Liver (tissue), 3 donors: ENCODE measurements at regions not wholly inside any gene's neighbourhood (a gene's known extent, or its start where the extent isn't known, plus 50 kb on each side); places are given as distances from the start of the nearest gene placed in this dataset.

Experiments used
- EGR1 ChIP-seq, 2 donors: IDR thresholded peaks; 2 replicates each; pipeline ENCODE4 v1.6.1; 2016 to 2018; ENCODE audit warnings: antibody characterized with exemption in 2 of 2, low read depth in 2 of 2
- FOXA1 ChIP-seq: IDR thresholded peaks from 2 replicates; pipeline ENCODE4 v1.6.1; 2016; ENCODE audit warnings: antibody characterized with exemption
- GABPA ChIP-seq, 2 donors: IDR thresholded peaks in 1 of 2; conservative IDR thresholded peaks in 1 of 2; 2 replicates each; pipeline ENCODE4 v1.6.1; 2016; ENCODE audit warnings: antibody characterized with exemption in 2 of 2, mild to moderate bottlenecking in 1 of 2, moderate library complexity in 1 of 2
- HNF4G ChIP-seq: IDR thresholded peaks from 2 replicates; pipeline ENCODE4 v1.6.1; 2016; ENCODE audit warnings: antibody characterized with exemption
- JUND ChIP-seq, 2 donors: IDR thresholded peaks; 2 replicates each; pipeline ENCODE4 v1.6.1; 2016; ENCODE audit warnings: antibody characterized with exemption in 2 of 2
- NR2F2 ChIP-seq: IDR thresholded peaks from 2 replicates; pipeline ENCODE4 v1.6.1; 2016; ENCODE audit warnings: antibody characterized with exemption
- RAD21 ChIP-seq, 2 donors: IDR thresholded peaks; 2 replicates each; pipeline ENCODE4 v1.6.1; 2016; ENCODE audit warnings: antibody characterized with exemption in 2 of 2, mild to moderate bottlenecking in 2 of 2
- SP1 ChIP-seq: IDR thresholded peaks from 2 replicates; pipeline ENCODE4 v1.6.1; 2018; ENCODE audit warnings: antibody characterized with exemption, mild to moderate bottlenecking
- TAF1 ChIP-seq: conservative IDR thresholded peaks from 2 replicates; pipeline ENCODE4 v1.6.1; 2016; ENCODE audit warnings: antibody characterized with exemption, mild to moderate bottlenecking
- YY1 ChIP-seq: IDR thresholded peaks from 2 replicates; pipeline ENCODE4 v1.6.1; 2016; ENCODE audit warnings: antibody characterized with exemption, mild to moderate bottlenecking
- TF ChIP-seq, protein P1 (sequence below): fragments of 150-350 bp; IDR thresholded peaks from 2 replicates; pipeline ENCODE4 v1.5.1; 2017; ENCODE audit warnings: improper control_type of control experiment, low read depth, low read length; ENCODE audit not compliant: missing input control
- TF ChIP-seq, protein P2 (sequence below): IDR thresholded peaks from 2 replicates; pipeline ENCODE4 v1.6.1; 2016; ENCODE audit warnings: antibody characterized with exemption
- TF ChIP-seq, protein P3 (sequence below): IDR thresholded peaks from 2 replicates; pipeline ENCODE4 v1.6.1; 2016; ENCODE audit warnings: antibody characterized with exemption
- TF ChIP-seq, protein P4 (sequence below): IDR thresholded peaks from 2 replicates; pipeline ENCODE4 v1.6.1; 2016; ENCODE audit warnings: antibody characterized with exemption, mild to moderate bottlenecking
- donor health status: healthy.
- donor health status: healthy.

DNA sequence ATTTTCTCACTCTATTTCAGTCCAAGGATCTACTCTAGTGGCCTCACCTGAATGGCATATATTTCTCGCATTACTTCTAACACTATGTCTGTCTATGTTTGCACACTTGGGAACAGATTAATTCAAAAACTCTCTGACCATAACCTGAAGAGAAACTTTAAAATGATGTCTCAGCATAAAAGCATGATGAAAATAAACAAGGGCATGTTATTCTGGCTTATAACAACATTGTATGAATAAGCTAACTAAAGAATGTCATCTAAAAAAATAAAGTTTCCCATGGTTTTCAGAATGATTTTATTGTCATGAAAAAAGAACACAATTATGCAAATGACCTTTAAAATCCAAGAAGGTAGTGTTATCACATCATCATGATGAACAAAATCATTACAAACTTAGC is 85.5 kb upstream of the ROBO2 start:
- TF ChIP-seq, protein P1, sequence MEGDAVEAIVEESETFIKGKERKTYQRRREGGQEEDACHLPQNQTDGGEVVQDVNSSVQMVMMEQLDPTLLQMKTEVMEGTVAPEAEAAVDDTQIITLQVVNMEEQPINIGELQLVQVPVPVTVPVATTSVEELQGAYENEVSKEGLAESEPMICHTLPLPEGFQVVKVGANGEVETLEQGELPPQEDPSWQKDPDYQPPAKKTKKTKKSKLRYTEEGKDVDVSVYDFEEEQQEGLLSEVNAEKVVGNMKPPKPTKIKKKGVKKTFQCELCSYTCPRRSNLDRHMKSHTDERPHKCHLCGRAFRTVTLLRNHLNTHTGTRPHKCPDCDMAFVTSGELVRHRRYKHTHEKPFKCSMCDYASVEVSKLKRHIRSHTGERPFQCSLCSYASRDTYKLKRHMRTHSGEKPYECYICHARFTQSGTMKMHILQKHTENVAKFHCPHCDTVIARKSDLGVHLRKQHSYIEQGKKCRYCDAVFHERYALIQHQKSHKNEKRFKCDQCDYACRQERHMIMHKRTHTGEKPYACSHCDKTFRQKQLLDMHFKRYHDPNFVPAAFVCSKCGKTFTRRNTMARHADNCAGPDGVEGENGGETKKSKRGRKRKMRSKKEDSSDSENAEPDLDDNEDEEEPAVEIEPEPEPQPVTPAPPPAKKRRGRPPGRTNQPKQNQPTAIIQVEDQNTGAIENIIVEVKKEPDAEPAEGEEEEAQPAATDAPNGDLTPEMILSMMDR = no peak
- TF ChIP-seq, protein P2, sequence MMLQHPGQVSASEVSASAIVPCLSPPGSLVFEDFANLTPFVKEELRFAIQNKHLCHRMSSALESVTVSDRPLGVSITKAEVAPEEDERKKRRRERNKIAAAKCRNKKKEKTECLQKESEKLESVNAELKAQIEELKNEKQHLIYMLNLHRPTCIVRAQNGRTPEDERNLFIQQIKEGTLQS = no peak
- TF ChIP-seq RAD21 (IDR thresholded peaks at IDR 0.05) (no peak), YY1 (no peak), NR2F2 (no peak), EGR1 (IDR thresholded peaks at IDR 0.05; ENCODE audit: low read depth in 2 of 2) (no peak), SP1 (no peak), GABPA (IDR thresholded peaks at IDR 0.05 in 1 of 2, conservative IDR thresholded peaks at IDR 0.05 in 1 of 2) (no peak), TAF1 (no peak), FOXA1 (no peak), JUND (IDR thresholded peaks at IDR 0.05) (no peak), HNF4G (no peak)
- TF ChIP-seq, protein P3, sequence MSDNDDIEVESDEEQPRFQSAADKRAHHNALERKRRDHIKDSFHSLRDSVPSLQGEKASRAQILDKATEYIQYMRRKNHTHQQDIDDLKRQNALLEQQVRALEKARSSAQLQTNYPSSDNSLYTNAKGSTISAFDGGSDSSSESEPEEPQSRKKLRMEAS = no peak
- TF ChIP-seq, protein P4, sequence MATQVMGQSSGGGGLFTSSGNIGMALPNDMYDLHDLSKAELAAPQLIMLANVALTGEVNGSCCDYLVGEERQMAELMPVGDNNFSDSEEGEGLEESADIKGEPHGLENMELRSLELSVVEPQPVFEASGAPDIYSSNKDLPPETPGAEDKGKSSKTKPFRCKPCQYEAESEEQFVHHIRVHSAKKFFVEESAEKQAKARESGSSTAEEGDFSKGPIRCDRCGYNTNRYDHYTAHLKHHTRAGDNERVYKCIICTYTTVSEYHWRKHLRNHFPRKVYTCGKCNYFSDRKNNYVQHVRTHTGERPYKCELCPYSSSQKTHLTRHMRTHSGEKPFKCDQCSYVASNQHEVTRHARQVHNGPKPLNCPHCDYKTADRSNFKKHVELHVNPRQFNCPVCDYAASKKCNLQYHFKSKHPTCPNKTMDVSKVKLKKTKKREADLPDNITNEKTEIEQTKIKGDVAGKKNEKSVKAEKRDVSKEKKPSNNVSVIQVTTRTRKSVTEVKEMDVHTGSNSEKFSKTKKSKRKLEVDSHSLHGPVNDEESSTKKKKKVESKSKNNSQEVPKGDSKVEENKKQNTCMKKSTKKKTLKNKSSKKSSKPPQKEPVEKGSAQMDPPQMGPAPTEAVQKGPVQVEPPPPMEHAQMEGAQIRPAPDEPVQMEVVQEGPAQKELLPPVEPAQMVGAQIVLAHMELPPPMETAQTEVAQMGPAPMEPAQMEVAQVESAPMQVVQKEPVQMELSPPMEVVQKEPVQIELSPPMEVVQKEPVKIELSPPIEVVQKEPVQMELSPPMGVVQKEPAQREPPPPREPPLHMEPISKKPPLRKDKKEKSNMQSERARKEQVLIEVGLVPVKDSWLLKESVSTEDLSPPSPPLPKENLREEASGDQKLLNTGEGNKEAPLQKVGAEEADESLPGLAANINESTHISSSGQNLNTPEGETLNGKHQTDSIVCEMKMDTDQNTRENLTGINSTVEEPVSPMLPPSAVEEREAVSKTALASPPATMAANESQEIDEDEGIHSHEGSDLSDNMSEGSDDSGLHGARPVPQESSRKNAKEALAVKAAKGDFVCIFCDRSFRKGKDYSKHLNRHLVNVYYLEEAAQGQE = no peak
